H1 (cell line): ENCODE measurements at regions not wholly inside any gene's neighbourhood (a gene's known extent, or its start where the extent isn't known, plus 50 kb on each side); places are given as distances from the start of the nearest gene placed in this dataset.

Source experiments
- CTCF ChIA-PET: fragments of 300-600 bp; sonication (Branson Sonifier 250); formaldehyde crosslinking; loops from one replicate; lab custom pipeline; 2021; ENCODE audit not compliant: partially characterized antibody; lab: Charles Lee
- POLR2A ChIA-PET: fragments of 300-600 bp; sonication (Branson Sonifier 250); formaldehyde crosslinking; loops from one replicate; lab custom pipeline; 2021; ENCODE audit warnings: inconsistent platforms; ENCODE audit not compliant: partially characterized antibody; lab: Charles Lee
- DNase-seq, 2 experiments: peaks; one replicate each; pipeline versions ENCODE4 v3.0.0 to v3.0.0-alpha.2; 2010 to 2022; ENCODE audit warnings: low spot score in 2 of 2, low read depth in 1 of 2, mixed read lengths in 1 of 2
- FAIRE-seq: peaks from 2 replicates; lab custom pipeline; 2011; peaks lifted over from hg19 to GRCh38; lab: Jason Lieb, UNC
- H2AFZ ChIP-seq: 2 replicates; pipeline ENCODE4 v1.8.1; 2012; ENCODE audit warnings: low read length, inconsistent platforms
- H2AK5ac ChIP-seq: 2 replicates; pipeline ENCODE4 v1.6.1; 2013; ENCODE audit warnings: low read depth, low read length
- H2BK120ac ChIP-seq: replicated peaks from 2 replicates; pipeline ENCODE3; 2013; ENCODE audit warnings: low read depth, low read length, inconsistent platforms
- H2BK12ac ChIP-seq: 2 replicates; pipeline ENCODE4 v1.6.1; 2013; ENCODE audit warnings: low read depth, low read length
- H2BK15ac ChIP-seq: 2 replicates; pipeline ENCODE4 v1.6.1; 2013; ENCODE audit warnings: low read length
- H2BK20ac ChIP-seq: 2 replicates; pipeline ENCODE4 v1.6.1; 2013; ENCODE audit warnings: low read length
- H2BK5ac ChIP-seq: 2 replicates; pipeline ENCODE4 v1.6.1; 2013; ENCODE audit warnings: low read depth, low read length
- H3K14ac ChIP-seq: 2 replicates; pipeline ENCODE4 v1.6.1; 2013; ENCODE audit warnings: inconsistent platforms; ENCODE audit not compliant: insufficient read length
- H3K18ac ChIP-seq: 2 replicates; pipeline ENCODE4 v1.6.1; 2013; ENCODE audit warnings: low read length; ENCODE audit errors: extremely low read depth
- H3K23ac ChIP-seq: 2 replicates; pipeline ENCODE4 v1.6.1; 2013; ENCODE audit warnings: inconsistent platforms; ENCODE audit not compliant: insufficient read length
- H3K23me2 ChIP-seq: 2 replicates; pipeline ENCODE4 v1.6.1; 2013; ENCODE audit warnings: low read depth, low read length
- H3K27ac ChIP-seq: 2 replicates; pipeline ENCODE4 v1.6.1; 2011; ENCODE audit warnings: low read depth, low read length, inconsistent platforms
- H3K27me3 ChIP-seq, 4 experiments: replicated peaks in 1 of 4; 1 replicate in 1 of 4; 2 replicates in 3 of 4; pipeline versions ENCODE4 v1.6.1 to v1.8.1; 2011 to 2013; ENCODE audit warnings: low read length in 3 of 4, mild to moderate bottlenecking in 3 of 4, inconsistent platforms in 2 of 4, mixed read lengths in 2 of 4, moderate library complexity in 1 of 4; ENCODE audit not compliant: control insufficient read depth in 3 of 4, insufficient read depth in 3 of 4; ENCODE audit errors: extremely low read depth in 1 of 4
- H3K36me3 ChIP-seq, 4 experiments: 2 replicates each; pipeline versions ENCODE4 v1.6.1 to v1.8.1; 2011 to 2013; ENCODE audit warnings: mild to moderate bottlenecking in 4 of 4, low read length in 3 of 4, moderate library complexity in 2 of 4, control low read depth in 1 of 4, inconsistent platforms in 1 of 4; ENCODE audit not compliant: insufficient read depth in 4 of 4, control insufficient read depth in 2 of 4
- H3K4ac ChIP-seq: replicated peaks from 2 replicates; pipeline ENCODE3; 2013; ENCODE audit warnings: low read length, low read depth, mixed read lengths, inconsistent platforms; ENCODE audit not compliant: insufficient read length
- H3K4me1 ChIP-seq, 4 experiments: replicated peaks in 1 of 4; 1 replicate in 1 of 4; 2 replicates in 3 of 4; pipeline versions ENCODE4 v1.6.1 to v1.8.1; 2011 to 2013; ENCODE audit warnings: low read length in 3 of 4, inconsistent platforms in 2 of 4, mixed read lengths in 1 of 4; ENCODE audit not compliant: insufficient read depth in 4 of 4, control insufficient read depth in 3 of 4
- H3K4me2 ChIP-seq, 2 experiments: 2 replicates each; pipeline versions ENCODE4 v1.6.1 to v1.8.1; 2011 to 2013; ENCODE audit warnings: low read depth in 2 of 2, low read length in 2 of 2, control low read depth in 1 of 2, inconsistent platforms in 1 of 2, mild to moderate bottlenecking in 1 of 2; ENCODE audit not compliant: insufficient read depth in 1 of 2
- H3K4me3 ChIP-seq, 4 experiments: fragments of 200-600, 300-600 bp in 1 of 4; sonication (generic), shearing (Covaris generic), sonication (Bioruptor Twin) in 1 of 4; 2 replicates each; pipeline versions ENCODE4 v1.5.1 to v1.8.1; 2011 to 2016; ENCODE audit warnings: low read length in 4 of 4, low read depth in 3 of 4, control low read depth in 2 of 4, inconsistent platforms in 2 of 4, mild to moderate bottlenecking in 2 of 4, mixed read lengths in 1 of 4, moderate library complexity in 1 of 4; ENCODE audit not compliant: insufficient read depth in 2 of 4; ENCODE audit errors: extremely low read depth in 1 of 4
- H3K56ac ChIP-seq: replicated peaks from 2 replicates; pipeline ENCODE3; 2013; ENCODE audit warnings: low read depth, mild to moderate bottlenecking, mixed read lengths, low read length, inconsistent platforms; ENCODE audit not compliant: insufficient read length
- H3K79me1 ChIP-seq: 2 replicates; pipeline ENCODE4 v1.6.1; 2013; ENCODE audit warnings: low read depth, low read length, control low read depth
- H3K79me2 ChIP-seq, 2 experiments: 2 replicates each; pipeline versions ENCODE4 v1.6.1 to v1.8.1; 2012 to 2013; ENCODE audit warnings: low read length in 2 of 2, mild to moderate bottlenecking in 2 of 2, inconsistent platforms in 1 of 2; ENCODE audit not compliant: insufficient read depth in 2 of 2, control insufficient read depth in 1 of 2
- H3K9ac ChIP-seq, 4 experiments: replicated peaks in 1 of 4; 1 replicate in 1 of 4; 2 replicates in 3 of 4; pipeline versions ENCODE4 v1.6.1 to v1.8.1; 2011 to 2013; ENCODE audit warnings: low read depth in 3 of 4, low read length in 3 of 4, control low read depth in 2 of 4, mild to moderate bottlenecking in 2 of 4, moderate library complexity in 2 of 4, inconsistent platforms in 1 of 4; ENCODE audit errors: extremely low read depth in 1 of 4
- H3K9me3 ChIP-seq, 2 experiments: 2 replicates each; pipeline versions ENCODE4 v1.6.1 to v1.8.1; 2012 to 2013; ENCODE audit warnings: mild to moderate bottlenecking in 2 of 2, moderate library complexity in 2 of 2, control low read depth in 1 of 2, inconsistent platforms in 1 of 2, low read depth in 1 of 2, low read length in 1 of 2, mixed read lengths in 1 of 2; ENCODE audit not compliant: insufficient read depth in 2 of 2
- H4K20me1 ChIP-seq, 2 experiments: replicated peaks in 1 of 2; 2 replicates each; pipeline versions ENCODE3 to v1.8.1; 2011 to 2013; ENCODE audit warnings: inconsistent platforms in 2 of 2, low read length in 2 of 2, mild to moderate bottlenecking in 1 of 2; ENCODE audit not compliant: insufficient read depth in 2 of 2, control insufficient read depth in 1 of 2
- H4K5ac ChIP-seq: 2 replicates; pipeline ENCODE4 v1.6.1; 2013; ENCODE audit warnings: low read length, low read depth, mixed read lengths, inconsistent platforms; ENCODE audit not compliant: insufficient read length
- H4K8ac ChIP-seq: 2 replicates; pipeline ENCODE4 v1.8.0; 2013; ENCODE audit warnings: mild to moderate bottlenecking, moderate library complexity, low read length, inconsistent platforms; ENCODE audit not compliant: insufficient read depth; ENCODE audit errors: extremely low read depth
- H4K91ac ChIP-seq: replicated peaks from 2 replicates; pipeline ENCODE3; 2013; ENCODE audit warnings: low read length, mixed read lengths, inconsistent platforms; ENCODE audit not compliant: insufficient read length
- BACH1 ChIP-seq: IDR thresholded peaks from 2 replicates; pipeline ENCODE4 v1.6.1; 2012; ENCODE audit warnings: low read length, improper control_type of control experiment
- CHD1 ChIP-seq: IDR thresholded peaks from 2 replicates; pipeline ENCODE4 v1.6.1; 2012; ENCODE audit warnings: low read depth, low read length, improper control_type of control experiment
- CHD2 ChIP-seq: IDR thresholded peaks from 2 replicates; pipeline ENCODE4 v1.6.1; 2012; ENCODE audit warnings: low read length, improper control_type of control experiment
- CTBP2 ChIP-seq: IDR thresholded peaks from 2 replicates; pipeline ENCODE4 v1.7.0; 2011; ENCODE audit warnings: borderline replicate concordance, mild to moderate bottlenecking, moderate library complexity, mixed read lengths, low read length; ENCODE audit not compliant: insufficient read depth, insufficient read length
- GTF2F1 ChIP-seq: IDR thresholded peaks from 2 replicates; pipeline ENCODE4 v1.6.1; 2012; ENCODE audit warnings: low read depth, low read length, improper control_type of control experiment, borderline replicate concordance
- HDAC2 ChIP-seq, 2 experiments: fragments of 300-600 bp in 1 of 2; sonication (generic) in 1 of 2; IDR thresholded peaks; 2 replicates each; pipeline ENCODE4 v1.6.1; 2011 to 2012; ENCODE audit warnings: low read depth in 2 of 2, low read length in 2 of 2, mild to moderate bottlenecking in 2 of 2, moderate library complexity in 2 of 2, borderline replicate concordance in 1 of 2, inconsistent platforms in 1 of 2
- POLR2AphosphoS5 ChIP-seq: IDR thresholded peaks from 2 replicates; pipeline ENCODE4 v1.6.1; 2011; ENCODE audit warnings: low read depth, low read length
- SIRT6 ChIP-seq: IDR thresholded peaks from one replicate; pipeline ENCODE4 v1.7.1; 2012; ENCODE audit warnings: low read length, inconsistent platforms
- SP2 ChIP-seq: IDR thresholded peaks from 2 replicates; pipeline ENCODE4 v1.6.1; 2012; ENCODE audit warnings: mild to moderate bottlenecking, low read length, inconsistent platforms
- TCF12 ChIP-seq: IDR thresholded peaks from 2 replicates; pipeline ENCODE4 v1.6.1; 2011; ENCODE audit warnings: low read depth, mild to moderate bottlenecking, low read length
- TEAD4 ChIP-seq: IDR thresholded peaks from 2 replicates; pipeline ENCODE4 v1.6.1; 2012; ENCODE audit warnings: low read depth, low read length, inconsistent platforms, mixed read lengths
- TF ChIP-seq, protein P1 (sequence below): IDR thresholded peaks from 2 replicates; pipeline ENCODE4 v1.6.1; 2012; ENCODE audit warnings: inconsistent platforms
- TF ChIP-seq, protein P2 (sequence below): IDR thresholded peaks from 2 replicates; pipeline ENCODE4 v1.6.1; 2012; ENCODE audit warnings: inconsistent platforms
- TF ChIP-seq, protein P3 (sequence below): IDR thresholded peaks from 2 replicates; pipeline ENCODE4 v1.6.1; 2011; ENCODE audit warnings: low read depth, mild to moderate bottlenecking, low read length; ENCODE audit not compliant: insufficient read depth

DNA sequence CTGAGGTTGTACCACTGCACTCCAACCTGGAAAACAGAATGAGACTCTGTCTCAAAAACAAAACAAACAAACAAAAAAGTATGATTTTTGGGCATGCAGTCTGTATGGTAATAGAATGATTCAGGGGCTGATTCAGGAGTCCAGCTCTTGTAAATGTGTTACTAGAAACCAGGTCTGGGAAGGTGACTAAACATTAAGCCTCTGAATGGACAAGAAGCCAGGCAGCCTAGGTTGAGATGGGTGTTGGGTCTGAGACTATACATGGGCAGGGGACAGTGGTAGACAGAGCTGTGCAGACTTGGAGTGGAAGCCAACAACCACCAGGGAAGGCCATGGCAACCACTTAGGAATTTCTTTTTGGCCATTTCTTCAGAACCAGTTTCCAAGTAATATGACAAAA lies 64.9 kb upstream of the TLE1 start:
- Histone ChIP-seq H3K27ac (no peak overlapping the region), H2BK15ac (no peak overlapping the region), H3K27me3 (no peaks in the 10 kb centered on the region), H3K23me2 (no peaks in the 10 kb centered on the region), H3K4me1 (peaks cover 0 to 5% (median 2%) of the 10 kb centered on the region in 4 experiments; a peak in 3 of 7 replicates), H3K18ac (no peak overlapping the region), H2AK5ac (no peak overlapping the region), H3K36me3 (no peaks in the 10 kb centered on the region), H4K8ac (no peak overlapping the region), H3K9me3 (no peaks in the 10 kb centered on the region), H2AFZ (no peak overlapping the region), H3K79me2 (no peaks in the 10 kb centered on the region), H3K4me3 (no peak overlapping the region), H3K56ac (no peak overlapping the region), H2BK120ac (no peak overlapping the region), H3K79me1 (no peaks in the 10 kb centered on the region), H3K23ac (no peak overlapping the region), H3K9ac (no peak overlapping the region), H3K4ac (no peak overlapping the region), H3K14ac (no peak overlapping the region), H2BK5ac (no peak overlapping the region), H4K91ac (no peak overlapping the region), H4K5ac (no peak overlapping the region), H2BK20ac (no peak overlapping the region), H3K4me2 (no peak overlapping the region), H2BK12ac (no peak overlapping the region), H4K20me1 (no peaks in the 10 kb centered on the region)
- DNase-seq (no peak), FAIRE-seq (no peak)
- ChIA-PET POLR2A (no interaction called here), CTCF (no interaction called here)
- TF ChIP-seq POLR2AphosphoS5 (no peak), CHD2 (no peak), GTF2F1 (no peak), CTBP2 (no peak), SIRT6 (no peak), SP2 (no peak), TCF12 (no peak), TEAD4 (no peak), HDAC2 (IDR thresholded peaks at IDR 0.05; ENCODE audit: borderline replicate concordance in 1 of 2, low read depth in 2 of 2, low read length in 2 of 2) (no peak), CHD1 (no peak), BACH1 (no peak)
- TF ChIP-seq, protein P1, sequence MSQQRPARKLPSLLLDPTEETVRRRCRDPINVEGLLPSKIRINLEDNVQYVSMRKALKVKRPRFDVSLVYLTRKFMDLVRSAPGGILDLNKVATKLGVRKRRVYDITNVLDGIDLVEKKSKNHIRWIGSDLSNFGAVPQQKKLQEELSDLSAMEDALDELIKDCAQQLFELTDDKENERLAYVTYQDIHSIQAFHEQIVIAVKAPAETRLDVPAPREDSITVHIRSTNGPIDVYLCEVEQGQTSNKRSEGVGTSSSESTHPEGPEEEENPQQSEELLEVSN = no peak
- TF ChIP-seq, protein P2, sequence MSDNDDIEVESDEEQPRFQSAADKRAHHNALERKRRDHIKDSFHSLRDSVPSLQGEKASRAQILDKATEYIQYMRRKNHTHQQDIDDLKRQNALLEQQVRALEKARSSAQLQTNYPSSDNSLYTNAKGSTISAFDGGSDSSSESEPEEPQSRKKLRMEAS = no peak
- TF ChIP-seq, protein P3, sequence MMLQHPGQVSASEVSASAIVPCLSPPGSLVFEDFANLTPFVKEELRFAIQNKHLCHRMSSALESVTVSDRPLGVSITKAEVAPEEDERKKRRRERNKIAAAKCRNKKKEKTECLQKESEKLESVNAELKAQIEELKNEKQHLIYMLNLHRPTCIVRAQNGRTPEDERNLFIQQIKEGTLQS = no peak
